GM06990 (cell line): ENCODE measurements at regions not wholly inside any gene's neighbourhood (a gene's known extent, or its start where the extent isn't known, plus 50 kb on each side); places are given as distances from the start of the nearest gene placed in this dataset.

ENCODE experiments used
- DNase-seq: peaks from one replicate; pipeline ENCODE4 v3.0.0-alpha.2; 2011; ENCODE audit not compliant: insufficient read length; ENCODE audit errors: extremely low read depth
- H3K27me3 ChIP-seq: replicated peaks from 2 replicates; pipeline ENCODE4 v1.6.0; 2011; ENCODE audit warnings: low read length; ENCODE audit not compliant: control insufficient read depth, insufficient read depth
- H3K36me3 ChIP-seq: 2 replicates; pipeline ENCODE4 v1.5.1; 2011; ENCODE audit warnings: low read length; ENCODE audit not compliant: control insufficient read depth, insufficient read depth
- H3K4me3 ChIP-seq: replicated peaks from 2 replicates; pipeline ENCODE4 v1.5.1; 2011; ENCODE audit warnings: low read depth, mild to moderate bottlenecking, control low read depth, low read length
- CTCF ChIP-seq: IDR thresholded peaks from 2 replicates; pipeline ENCODE4 v1.5.1; 2011; ENCODE audit warnings: low read length, control low read depth, mild to moderate bottlenecking, inconsistent platforms; ENCODE audit not compliant: insufficient read depth, poor library complexity, severe bottlenecking

DNA sequence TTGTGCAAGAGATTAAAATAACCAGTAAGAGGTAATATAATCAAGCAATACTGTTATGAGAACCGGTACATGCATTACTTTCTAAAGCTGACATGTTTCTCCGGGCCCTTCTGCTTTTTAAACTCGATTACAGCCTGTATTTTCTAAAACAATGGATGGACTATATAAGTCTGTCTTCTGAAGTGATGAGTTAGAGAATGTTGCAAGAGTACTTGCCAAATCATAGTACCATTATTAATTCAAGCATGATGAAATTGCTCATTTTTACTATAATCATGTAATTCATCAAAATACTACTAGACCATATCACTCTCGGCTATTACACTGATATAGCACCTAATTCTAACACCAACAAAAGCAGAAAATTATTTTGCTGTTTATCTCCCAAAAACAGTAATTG, 1240.3 kb upstream of the ACVR2A start:
- no peaks in the 10 kb centered on the region for H3K36me3 ChIP-seq
- no peak overlapping the region for H3K4me3 ChIP-seq
- DNase-seq = no peak
- no peak for TF ChIP-seq CTCF
- no peaks in the 10 kb centered on the region for H3K27me3 ChIP-seq

DNA sequence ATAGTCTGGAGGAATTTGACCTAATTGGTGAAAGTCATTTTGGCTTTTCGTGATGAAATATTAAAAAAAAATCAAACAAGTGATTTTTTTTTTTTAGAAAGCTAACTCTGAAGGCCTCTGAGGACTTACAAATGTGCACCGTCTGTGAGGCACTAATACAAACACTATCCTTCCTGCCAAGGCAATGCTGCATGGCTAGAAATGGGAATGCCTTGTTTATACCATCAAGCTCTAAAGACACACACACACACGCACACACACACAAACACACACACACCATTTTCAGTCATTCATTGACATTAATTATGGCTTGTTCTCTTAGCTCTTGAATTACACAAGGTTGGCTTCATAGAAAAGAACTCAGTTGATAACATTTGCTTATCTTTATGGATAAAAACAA, 1242.0 kb upstream of the ACVR2A start:
- H3K4me3 ChIP-seq = no peak overlapping the region
- DNase-seq = no peak
- no peaks in the 10 kb centered on the region for H3K27me3 ChIP-seq
- no peaks in the 10 kb centered on the region for H3K36me3 ChIP-seq
- no peak for TF ChIP-seq CTCF

DNA sequence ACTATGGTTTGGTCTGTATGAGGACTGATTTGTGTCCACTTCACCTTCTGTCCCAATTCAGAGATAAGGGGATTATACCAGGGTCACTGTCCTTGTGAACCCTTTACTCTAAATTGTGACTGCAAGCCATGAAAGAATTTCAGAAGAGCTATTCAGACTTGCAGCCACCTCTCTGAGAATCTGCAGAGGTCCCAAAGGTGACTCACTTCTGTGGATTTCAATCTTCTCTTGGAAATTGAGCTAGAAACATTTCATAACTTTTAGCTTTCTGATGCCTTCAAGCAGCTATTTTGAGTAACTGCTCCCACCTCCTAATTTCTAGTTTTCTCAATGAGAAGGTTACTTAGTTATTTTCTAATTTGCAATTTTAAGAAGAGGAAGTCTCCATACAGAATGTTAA, 1242.4 kb upstream of the ACVR2A start:
- no peak overlapping the region for H3K4me3 ChIP-seq
- no peak for TF ChIP-seq CTCF
- H3K36me3 ChIP-seq = no peaks in the 10 kb centered on the region
- no peak for DNase-seq
- no peaks in the 10 kb centered on the region for H3K27me3 ChIP-seq

DNA sequence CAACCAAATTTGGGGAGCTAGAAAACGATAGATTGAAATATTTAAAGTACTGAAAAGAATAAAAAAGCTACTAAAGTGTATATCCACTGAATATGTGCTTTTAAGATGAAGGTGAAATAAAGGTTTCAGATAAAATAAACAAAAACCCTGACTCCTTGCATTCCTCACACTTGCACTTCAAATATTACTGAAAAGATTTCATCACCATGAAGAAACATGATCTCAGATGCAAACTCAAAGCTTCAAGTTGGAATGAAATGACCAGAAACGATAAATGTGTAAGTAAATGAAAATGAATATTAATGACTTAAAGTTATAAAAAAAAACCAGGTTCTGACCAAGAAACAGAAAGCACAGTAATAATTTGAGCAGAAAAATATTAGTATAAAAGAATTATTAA, 1246.0 kb upstream of the ACVR2A start:
- Histone ChIP-seq H3K27me3 (no peaks in the 10 kb centered on the region), H3K4me3 (no peak overlapping the region), H3K36me3 (no peaks in the 10 kb centered on the region)
- TF ChIP-seq CTCF = no peak
- DNase-seq = no peak

DNA sequence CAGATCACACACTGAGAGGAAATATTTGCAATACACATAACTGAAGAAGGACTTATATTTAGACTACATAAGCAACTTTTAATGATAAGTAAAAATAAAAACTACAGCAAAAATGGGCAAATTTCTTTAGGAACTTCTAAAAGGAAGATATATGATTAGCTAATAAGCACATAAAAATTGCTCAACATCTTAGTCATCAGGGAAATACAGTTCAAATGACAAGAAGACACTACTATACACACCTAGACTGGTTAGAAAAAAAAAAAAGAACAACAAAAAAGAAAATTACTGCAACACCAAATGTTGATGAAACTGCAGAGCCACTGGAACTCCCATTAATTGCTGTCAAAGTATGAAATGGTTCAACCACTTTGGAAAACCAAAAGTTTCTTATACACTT, 1247.5 kb upstream of the ACVR2A start:
- H3K4me3 ChIP-seq = no peak overlapping the region
- H3K36me3 ChIP-seq = no peaks in the 10 kb centered on the region
- no peaks in the 10 kb centered on the region for H3K27me3 ChIP-seq
- no peak for TF ChIP-seq CTCF
- DNase-seq = no peak

DNA sequence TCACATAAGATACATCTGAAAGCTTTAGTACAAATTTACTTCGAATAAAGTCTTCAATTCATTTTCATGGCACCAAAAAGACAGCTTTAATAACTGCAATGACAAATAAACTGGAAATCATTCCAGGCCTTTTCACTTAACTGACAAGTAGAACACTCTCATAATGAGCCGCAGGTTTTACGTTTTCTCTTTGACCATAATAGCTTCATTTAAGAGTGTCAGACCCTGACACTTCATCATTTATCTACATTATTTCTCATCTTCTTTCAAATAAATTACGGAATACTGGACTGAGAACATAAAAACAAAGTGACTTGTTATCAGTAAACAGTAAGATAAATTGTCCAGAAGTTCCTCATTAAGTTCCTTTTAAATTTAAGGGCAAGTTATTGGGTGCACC, 1252.9 kb upstream of the ACVR2A start:
- no peak for DNase-seq
- Histone ChIP-seq H3K36me3 (no peaks in the 10 kb centered on the region), H3K27me3 (no peaks in the 10 kb centered on the region), H3K4me3 (no peak overlapping the region)
- TF ChIP-seq CTCF = no peak
